GM21390 (cell line): ENCODE measurements at regions not wholly inside any gene's neighbourhood (a gene's known extent, or its start where the extent isn't known, plus 50 kb on each side); places are given as distances from the start of the nearest gene placed in this dataset.
"Not testable (repeated sequence)": the region's sequence is repeated elsewhere in the genome, so short reads cannot be mapped to it uniquely, and the experiment has no call there.

Experiments
- ATAC-seq: cut with Tn5 transposase; IDR thresholded peaks from one replicate; pipeline ENCODE4 v1.9.1; 2021; ENCODE audit not compliant: unreplicated experiment

DNA sequence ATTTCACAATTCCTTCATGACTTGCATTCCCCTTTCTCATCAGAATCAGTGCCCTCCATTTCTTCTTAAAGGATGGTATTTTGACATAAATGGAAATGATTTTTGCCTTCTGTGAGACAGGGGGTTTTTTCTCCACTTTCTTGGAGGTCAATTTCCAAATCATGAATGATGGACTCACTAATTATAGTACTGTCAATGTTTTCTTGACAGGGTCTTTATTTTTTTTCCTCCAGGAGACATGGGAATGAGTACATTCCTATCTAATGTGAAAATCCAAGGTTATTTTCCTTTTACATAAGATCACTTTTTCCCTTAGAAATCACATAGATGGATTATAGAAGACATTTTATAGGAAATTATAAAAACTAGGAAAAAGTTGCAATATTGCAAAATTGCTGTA is 141.7 kb downstream of the SPATA31A6 start:
- ATAC-seq = not testable (repeated sequence)

DNA sequence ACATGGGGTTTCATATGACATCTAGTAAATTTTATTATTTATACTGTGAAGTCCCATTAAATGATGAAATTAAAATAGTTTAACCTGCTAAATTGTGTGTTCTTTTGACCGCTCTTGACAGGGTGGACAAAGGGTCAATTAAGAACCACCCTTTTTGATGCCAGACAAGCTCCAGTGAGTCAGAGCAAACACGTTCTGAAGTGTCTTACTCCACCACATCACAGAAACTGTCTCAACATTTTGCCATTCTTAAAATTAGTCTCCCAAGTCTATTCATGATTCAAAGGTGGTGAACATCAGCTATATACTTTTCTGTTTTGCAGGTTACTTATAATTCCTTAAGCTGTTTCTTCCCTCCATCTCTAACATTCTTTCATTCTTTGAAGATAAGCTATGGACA is 142.1 kb downstream of the SPATA31A6 start:
- ATAC-seq = not testable (repeated sequence)

DNA sequence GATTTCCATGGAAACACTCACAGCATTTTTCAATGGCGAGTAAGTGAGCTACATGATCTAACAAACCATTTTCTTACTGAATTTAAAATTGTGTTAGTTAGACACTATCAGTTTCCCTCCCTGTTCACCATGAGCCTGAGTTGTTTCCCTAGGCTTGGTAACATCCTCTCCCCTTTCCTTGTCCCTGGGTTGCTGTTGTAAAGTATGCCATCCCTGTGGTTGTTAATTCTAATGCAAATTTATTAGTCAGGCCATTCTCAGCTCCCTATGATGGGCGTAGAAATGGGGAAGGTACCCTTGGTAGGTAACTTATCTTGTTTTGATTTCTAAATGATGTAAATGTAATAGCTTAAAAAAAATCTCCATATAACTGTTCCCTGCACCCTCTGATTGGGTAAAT is 143.0 kb downstream of the SPATA31A6 start:
- ATAC-seq = not testable (repeated sequence)

DNA sequence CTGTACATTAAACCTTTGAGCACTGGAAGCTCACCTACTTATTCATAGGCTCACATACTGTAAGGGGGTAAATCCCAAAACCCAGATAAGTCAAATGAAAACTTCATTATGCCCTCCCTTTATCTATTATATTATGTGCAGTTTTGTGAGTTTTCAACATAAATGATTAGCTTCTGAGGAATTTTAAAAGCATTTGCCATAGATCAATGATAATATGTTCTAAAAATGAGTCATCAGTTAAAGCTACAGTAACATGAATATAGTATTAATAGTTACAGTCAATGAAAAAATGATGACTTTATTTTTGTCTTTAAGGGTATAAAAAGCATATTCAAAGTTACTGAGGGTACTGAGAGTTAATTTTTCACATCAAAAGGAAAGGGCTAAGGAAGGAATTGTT is 151.9 kb downstream of the SPATA31A6 start:
- ATAC-seq = not testable (repeated sequence)

DNA sequence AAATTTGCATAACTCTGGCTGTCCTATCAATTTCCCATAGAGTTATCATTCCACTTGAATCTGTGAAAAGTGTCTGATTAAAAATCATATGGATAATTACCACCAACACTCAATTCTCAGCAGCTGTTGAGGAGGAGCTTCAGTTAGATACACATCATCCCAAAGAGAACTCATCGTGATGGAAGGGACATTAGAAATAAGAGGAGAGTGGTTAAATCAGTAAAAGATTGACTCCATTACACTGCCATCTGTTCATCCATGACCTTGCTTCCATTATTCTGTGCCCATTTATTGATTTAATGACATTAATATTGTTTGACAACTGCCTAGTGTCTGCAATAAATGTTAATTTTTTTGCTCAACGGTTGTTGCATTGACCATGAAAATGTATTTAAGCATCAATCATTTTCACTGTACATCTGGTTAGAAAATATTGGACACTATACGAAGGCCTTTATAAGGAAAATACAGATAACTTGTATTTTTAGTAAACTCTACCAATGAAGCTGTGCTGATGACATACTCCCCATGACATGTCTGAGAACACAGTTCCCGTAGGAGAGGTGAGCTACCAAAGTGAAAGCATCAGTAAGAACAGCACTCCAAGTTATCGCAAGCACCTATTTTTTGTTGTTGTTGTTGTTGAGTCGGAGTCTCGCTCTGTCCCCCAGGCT is 152.7 kb downstream of the SPATA31A6 start:
- ATAC-seq = not testable (repeated sequence)

DNA sequence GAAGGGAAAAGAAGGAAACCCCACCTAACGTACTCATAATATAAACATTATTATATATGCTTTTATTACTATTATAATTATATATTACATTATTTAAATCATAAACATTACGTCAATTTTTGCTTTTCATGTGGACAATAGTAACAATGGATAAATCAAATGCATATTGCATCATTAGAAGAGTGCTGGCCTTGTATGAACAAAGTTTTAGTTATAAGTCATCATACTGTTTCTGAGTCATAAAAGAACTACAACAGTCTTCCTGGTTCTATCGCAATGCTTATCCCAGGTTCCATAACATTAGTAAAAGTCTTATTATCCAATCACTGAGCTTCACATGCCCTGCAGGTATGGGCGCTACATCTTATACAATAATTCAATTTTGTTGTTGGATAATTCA is 154.8 kb downstream of the SPATA31A6 start:
- not testable (repeated sequence) for ATAC-seq

DNA sequence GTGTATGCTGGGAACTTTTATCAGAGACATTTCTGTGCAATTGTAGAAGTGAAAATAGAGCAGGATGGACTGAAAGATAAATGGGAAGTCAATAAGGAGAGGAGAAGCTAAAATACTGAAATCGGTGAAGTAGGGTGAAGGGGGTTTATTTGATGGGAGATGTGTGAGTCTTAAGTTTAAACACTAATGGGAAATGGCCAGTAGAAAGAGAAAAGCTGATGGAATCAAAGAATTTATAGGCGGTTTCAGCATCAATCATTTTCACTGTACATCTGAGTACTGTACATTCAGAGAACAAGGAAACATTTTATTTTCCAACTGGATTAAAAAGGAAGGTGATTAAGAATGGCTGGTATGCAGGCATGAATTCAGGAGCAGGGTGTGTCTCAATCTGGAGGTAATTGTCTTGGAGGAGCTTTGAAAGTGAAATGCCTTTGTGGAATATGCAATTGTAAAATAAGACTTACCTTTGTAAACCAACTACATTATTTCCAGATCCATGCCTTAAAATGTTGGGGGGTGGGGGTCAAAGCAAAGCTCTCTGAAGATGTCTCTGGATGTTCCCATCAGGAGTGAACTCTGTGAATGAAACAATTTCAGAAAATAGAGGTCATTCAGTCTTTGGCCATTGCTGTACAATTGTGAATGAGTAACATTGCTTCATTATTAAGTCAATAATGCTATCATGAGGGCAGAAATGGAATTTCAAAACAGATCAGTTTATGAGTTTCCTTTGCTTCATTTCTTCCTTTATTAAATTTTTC is 156.4 kb downstream of the SPATA31A6 start:
- ATAC-seq = not testable (repeated sequence)

DNA sequence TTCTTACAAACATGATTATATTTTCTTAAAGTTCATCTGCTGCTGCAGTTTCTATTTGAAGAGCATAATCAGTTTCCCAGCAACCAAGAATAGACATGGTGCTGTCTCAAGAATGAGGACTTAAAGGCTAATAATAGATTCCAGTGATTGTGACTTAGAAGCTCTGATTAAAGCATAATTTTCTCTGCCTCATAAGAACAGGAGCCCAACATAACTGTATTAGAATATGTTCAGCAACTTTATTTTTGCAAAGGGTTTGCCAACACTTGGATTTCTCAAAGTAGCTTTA is 156.9 kb downstream of the SPATA31A6 start:
- ATAC-seq = not testable (repeated sequence)

DNA sequence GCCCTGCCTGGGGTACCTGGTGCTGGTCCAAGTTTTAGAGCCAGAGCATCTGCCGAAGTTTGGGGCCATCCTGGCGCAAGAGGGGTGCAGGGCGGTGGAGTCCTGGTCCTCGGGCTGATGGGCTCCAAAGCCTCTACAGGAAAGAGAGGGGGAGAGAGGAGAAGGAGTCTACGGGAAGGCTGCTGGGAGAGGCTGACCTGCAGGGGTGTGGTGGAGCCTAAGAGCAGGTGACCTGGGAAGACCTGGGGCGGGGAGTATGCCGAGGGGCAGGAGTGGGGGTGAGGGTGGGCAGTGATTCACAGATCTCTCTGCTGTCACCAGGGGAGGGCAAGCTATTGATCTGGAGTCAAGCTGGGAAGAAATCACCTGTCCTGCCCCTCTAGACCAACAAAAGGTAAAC is 158.4 kb downstream of the SPATA31A6 start:
- not testable (repeated sequence) for ATAC-seq

DNA sequence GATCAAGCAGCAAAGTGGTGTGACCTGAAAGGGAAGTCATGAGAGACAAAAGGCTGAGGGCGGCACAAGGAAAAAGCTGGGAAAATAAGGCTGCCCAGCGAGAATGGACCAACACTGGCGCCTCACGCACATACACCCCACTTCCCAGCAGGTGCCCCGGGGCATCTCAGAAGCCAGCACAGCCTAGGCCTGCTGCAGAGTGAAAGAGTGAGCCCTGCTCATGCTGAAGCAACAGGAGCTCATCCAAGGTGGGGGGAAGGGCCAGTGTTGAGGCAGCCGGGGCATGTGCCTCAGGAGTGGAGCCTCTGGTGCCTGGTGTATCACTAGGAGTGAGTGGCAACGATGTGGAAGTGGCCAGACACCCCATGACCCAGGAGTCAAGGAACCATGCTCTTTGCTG is 158.8 kb downstream of the SPATA31A6 start:
- ATAC-seq = not testable (repeated sequence)

DNA sequence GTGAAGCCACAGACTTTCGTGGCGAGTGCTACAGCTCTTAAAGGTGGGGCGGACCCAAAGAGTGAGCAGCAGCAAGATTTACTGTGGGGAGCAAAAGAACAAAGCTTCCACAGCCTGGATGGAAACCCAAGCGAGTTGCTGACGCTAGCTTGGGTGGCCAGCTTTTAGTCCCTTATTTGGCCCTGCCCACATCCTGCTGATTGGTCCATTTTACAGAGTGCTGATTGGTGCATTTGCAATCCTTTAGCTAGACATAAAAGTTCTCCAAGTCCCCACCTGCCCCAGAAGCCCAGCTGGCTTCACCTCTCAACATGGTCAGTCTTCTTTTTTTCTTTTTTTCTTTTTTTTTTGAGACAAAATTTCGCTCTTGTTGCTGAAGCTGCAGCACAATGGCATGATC is 161.0 kb downstream of the SPATA31A6 start:
- not testable (repeated sequence) for ATAC-seq

DNA sequence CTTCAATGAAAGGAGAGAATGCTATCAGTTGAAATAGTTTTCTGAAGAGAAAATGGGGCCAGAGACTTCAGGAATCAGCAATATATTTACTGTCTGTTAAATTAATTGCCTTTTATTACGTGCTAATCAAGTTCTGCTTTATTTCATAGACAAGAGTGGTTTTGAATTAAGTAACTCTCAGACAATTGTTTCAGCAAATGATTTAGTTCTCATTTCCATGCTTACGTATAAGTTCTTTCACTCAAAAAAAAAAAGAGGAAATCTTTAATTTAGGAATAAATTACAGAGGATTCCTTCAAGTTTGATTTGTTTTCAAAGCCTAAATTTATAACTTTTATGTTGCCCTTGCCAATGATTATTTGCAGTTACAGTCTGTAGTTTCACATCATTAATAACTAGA is 163.5 kb downstream of the SPATA31A6 start:
- ATAC-seq = not testable (repeated sequence)

DNA sequence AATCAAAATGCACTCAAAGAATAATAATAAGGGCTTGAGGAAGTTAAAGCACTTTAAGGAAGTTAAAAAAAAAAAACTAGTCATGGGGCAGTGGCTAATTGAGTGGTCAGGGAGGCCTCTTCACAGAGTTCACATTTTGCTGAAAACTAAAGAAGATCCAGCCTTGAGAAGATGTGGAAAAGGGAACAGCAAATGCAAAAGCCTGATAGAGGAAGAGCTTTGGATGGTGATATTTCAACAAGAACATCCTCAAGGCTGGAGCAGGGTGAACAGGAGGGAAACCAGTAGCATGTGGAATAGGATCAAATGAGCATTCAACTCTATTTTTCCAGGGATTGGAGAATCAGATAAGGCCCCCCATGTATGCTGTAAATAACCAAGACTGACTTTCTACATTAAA is 165.7 kb downstream of the SPATA31A6 start:
- ATAC-seq = not testable (repeated sequence)

DNA sequence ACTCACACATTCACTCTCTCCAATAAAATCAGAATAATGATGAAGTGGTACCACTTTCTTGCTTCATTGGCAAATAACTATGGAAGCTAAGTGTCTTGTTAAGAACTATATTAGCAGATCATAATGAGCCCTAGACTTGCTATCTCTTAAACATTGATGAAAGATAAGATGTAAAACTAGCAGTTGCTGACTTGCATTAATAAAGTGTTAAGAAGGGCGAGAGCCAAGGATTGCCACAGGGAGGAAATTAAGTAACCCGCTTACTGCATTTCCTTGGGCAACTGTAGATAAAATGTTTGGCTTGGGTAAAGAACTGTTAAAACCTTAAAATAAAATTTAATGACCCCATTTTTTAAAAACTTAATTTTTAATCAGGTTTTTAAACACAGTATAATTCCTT is 167.0 kb downstream of the SPATA31A6 start:
- ATAC-seq = not testable (repeated sequence)

DNA sequence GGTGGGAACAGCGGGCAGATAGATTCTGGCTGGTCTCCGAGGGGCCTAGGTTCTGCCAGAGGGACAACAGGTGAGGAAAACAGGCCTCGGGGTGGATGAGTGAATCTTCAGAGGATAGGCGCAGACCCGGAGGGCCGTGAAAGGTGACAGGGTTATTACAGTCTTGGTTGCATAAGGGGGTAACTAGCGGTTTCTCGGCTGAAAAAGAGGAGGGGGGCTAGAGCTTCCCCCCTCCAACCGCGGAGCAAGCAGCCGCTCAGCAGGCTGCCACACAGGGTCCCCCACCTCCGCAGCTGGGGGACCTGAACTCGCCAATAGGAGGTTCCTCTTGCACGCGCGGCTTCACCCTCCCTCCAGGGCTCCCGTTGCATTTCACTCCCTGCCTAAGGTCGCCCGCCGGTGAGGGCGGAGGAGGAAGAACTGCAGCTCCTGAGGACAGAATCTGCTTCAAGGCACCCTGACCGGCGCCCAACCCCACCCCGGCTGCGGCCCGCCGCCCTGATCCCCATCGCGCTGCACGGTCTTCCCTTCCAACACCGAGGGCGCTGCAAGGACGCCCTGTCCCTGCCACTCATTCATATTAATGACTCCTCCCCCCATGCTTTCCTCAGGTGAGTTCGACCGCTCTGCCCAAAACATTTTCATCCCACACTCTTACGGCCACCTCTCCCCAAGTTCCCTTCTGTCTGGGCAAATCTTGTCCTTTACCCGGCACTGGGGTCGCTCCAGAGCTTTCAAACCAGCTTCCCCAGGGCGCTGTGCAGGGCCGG is 174.3 kb downstream of the SPATA31A6 start:
- not testable (repeated sequence) for ATAC-seq

DNA sequence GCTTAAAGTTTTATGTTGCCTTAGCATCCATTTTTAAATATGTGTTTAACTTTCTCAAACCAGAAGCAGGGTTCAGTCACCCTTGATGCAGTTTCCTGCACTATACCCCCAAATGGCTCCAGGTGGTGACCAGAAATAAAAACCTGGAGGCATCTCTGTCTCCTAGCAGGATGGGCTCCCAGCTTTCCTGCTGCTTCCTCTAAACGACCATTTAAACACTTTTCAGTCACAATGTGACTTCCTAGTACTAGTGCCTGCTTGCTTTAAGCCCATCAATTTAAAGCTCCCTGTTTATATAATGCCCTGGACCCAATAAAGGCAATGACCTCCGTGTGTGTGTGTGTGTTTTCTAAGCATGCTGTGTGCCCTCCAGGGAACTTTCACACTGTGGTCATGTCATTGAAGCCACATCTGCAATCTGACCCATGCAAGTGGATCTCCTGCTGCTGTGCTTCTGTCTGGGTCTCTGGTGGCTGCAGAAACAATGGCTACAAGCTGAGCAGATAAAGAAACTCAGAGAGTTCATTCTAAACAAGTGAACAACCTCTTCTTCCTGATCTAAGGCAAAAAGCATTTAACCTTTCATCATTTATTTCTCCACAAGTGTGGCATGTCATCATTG is 175.3 kb downstream of the SPATA31A6 start:
- not testable (repeated sequence) for ATAC-seq

DNA sequence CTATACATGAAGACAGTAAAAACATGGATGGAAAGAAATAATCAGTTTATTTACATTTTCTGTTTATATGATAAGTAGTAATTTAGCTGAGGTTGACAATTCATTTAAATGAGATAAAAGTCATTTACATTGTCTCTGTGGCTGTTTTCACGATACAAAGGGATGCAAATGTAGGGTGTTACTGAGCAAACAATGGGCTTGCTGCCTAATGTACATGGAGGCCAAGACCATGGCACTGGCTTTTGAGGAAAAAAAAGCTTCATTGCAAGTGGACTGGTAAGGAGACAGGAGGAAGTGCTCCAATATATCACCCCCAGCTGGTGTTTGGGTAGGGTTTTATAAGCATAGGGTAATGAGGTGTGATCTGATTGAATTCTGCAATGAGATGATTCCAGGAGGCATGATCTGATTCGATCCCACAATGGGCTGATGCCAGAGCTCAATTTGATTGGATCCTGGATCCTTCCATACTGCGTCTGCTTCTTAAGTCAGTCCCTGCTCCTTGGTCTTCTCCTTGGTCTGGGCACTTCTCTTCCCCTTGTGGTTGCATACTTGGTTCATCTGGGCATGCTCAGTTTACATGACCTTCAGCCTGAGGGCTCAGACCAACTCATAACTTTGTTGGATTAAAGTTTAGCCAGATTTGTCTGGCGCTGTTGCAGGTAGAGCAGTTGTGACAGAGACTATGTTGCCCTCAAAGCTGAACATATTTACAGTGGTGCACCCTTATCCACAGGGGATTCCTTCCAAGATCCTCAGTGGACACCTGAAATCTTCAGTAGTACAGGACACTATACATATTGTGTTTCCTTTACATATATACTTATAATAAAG is 181.2 kb downstream of the SPATA31A6 start:
- ATAC-seq = not testable (repeated sequence)

DNA sequence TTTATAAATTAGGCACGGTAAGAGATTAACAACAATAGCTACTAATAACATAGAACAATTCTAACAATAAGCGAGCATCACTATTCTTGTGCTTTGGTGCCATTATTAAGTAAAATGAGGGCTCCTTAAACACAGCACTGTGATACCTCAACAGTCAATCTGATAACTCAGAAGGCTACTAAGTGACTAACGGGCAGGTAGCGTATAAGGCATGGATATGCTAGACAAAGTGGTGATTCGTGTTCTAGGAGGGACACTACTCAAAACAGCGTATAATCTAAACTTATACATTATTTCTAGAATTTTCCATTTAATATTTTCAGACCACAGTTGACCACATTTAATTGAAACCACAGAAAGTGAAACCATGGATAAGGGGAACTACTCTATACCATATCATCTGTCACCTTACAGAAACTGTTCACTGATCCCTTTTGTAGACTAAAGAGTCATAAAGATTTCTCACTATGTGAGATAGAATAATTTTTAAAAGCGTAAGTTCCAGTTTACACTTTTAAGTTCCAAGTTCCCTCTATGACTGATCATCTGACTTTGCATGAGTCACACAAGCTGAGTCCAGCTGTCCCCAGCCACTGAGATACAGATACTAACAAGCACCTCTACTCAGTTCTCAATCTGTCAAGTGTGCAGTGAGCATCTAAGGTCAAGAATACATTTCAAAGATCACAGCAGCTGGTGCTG is 181.9 kb downstream of the SPATA31A6 start:
- peak; percentile 94 for ATAC-seq

DNA sequence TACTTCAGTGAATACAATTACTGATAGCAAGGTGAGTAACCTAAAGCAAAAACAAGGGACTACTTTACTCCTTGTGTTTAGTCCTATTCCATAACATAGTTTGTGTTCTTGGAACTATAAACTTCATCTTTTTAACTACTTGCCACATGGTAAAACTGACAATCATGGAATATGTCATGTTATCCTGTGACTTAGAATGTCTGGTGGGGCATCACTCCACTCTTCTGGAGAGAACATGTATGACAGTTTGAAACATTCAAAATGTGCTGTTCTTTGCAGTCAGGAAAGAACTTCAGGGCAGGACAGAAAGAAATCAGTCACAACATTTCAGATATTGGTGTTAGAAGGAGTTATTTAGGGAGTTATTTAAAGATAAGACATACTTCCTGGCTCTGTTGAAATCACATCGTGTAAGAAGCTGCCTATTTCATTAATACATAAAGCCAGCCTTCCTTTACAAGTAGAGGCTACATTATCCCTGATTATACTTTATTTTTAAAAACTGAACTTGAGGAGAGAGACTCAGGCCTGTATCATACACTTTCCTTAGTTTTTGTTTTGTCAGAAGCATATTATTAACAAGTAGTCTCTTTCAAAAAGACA is 184.9 kb downstream of the SPATA31A6 start:
- not testable (repeated sequence) for ATAC-seq
